Left kidney (tissue), 1 donor: ENCODE measurements at regions not wholly inside any gene's neighbourhood (a gene's known extent, or its start where the extent isn't known, plus 50 kb on each side); places are given as distances from the start of the nearest gene placed in this dataset.
A peak's percentile ranks its signal among the peaks of the same experiment; 100 is the strongest.

Experiments
- DNase-seq: peaks from one replicate; pipeline ENCODE4 v3.0.0-alpha.2; 2013

- no peak for DNase-seq
These were observed 60.4 kb upstream of the RPH3AL start for GRCh38 chr17:413016-413350.

- DNase-seq = peak; percentile 53
These were observed 59.8 kb upstream of the RPH3AL start for GRCh38 chr17:412211-413015.

GRCh38 chr17:411421-412120, 59.0 kb upstream of the RPH3AL start:
- no peak for DNase-seq

GRCh38 chr17:410543-411401, 58.2 kb upstream of the RPH3AL start:
- DNase-seq = no peak

- DNase-seq = peak; percentile 99
These were observed 57.4 kb upstream of the RPH3AL start for GRCh38 chr17:409848-410542.

- DNase-seq = no peak
These were observed 56.8 kb upstream of the RPH3AL start for GRCh38 chr17:409308-409847.

GRCh38 chr17:404703-405102, 52.1 kb upstream of the RPH3AL start:
- DNase-seq = no peak
